Motor neuron (in vitro differentiated cells): ENCODE measurements at regions not wholly inside any gene's neighbourhood (a gene's known extent, or its start where the extent isn't known, plus 50 kb on each side); places are given as distances from the start of the nearest gene placed in this dataset.
"Not testable (repeated sequence)": the region's sequence is repeated elsewhere in the genome, so short reads cannot be mapped to it uniquely, and the experiment has no call there.

Experiments used
- ATAC-seq, 8 experiments: fragments of 200-7000 bp; cut with Tn5 transposase; replicated peaks in 6 of 8; 2 replicates each; pipeline ENCODE4 v1.8.0; 2021; ENCODE audit warnings: mild to moderate bottlenecking in 8 of 8, moderate library complexity in 8 of 8
- H3K27ac ChIP-seq, 2 donors: fragments of 250-450 bp; sonication (Bioruptor Pico); 2 replicates each; pipeline ENCODE4 v1.9.0; 2021; ENCODE audit warnings: antibody characterized with exemption in 2 of 2, mild to moderate bottlenecking in 2 of 2, moderate library complexity in 1 of 2
- H3K4me1 ChIP-seq, 2 donors: fragments of 250-450 bp; sonication (Bioruptor Pico); replicated peaks in 1 of 2; 2 replicates each; pipeline ENCODE4 v1.6.1; 2021; ENCODE audit warnings: antibody characterized with exemption in 2 of 2, mild to moderate bottlenecking in 2 of 2, moderate library complexity in 1 of 2
- H3K4me3 ChIP-seq, 5 donors: fragments of 250-450 bp; sonication (Bioruptor Pico); 2 replicates each; pipeline ENCODE4 v1.9.0; 2021; ENCODE audit warnings: antibody characterized with exemption in 5 of 5, mild to moderate bottlenecking in 5 of 5, moderate library complexity in 4 of 5
- WGBS, 10 experiments: fragments of 450-650 bp; shearing (Covaris generic); methylation state at CpG; one replicate each; pipeline ENCODE4 v1.0.0; 2022; 5-methylcytosine and 5-hydroxymethylcytosine counted together
- in situ Hi-C, 9 experiments: fragments of 400-800 bp; cut with MboI; loops; one replicate each; pipeline ENCODE4 v1.15.0; 2021; ENCODE audit warnings: low sequenced_read_pairs in 9 of 9, low pct_unique_long_range_greater_than_20kb in 2 of 9; ENCODE audit not compliant: unreplicated experiment in 9 of 9

DNA sequence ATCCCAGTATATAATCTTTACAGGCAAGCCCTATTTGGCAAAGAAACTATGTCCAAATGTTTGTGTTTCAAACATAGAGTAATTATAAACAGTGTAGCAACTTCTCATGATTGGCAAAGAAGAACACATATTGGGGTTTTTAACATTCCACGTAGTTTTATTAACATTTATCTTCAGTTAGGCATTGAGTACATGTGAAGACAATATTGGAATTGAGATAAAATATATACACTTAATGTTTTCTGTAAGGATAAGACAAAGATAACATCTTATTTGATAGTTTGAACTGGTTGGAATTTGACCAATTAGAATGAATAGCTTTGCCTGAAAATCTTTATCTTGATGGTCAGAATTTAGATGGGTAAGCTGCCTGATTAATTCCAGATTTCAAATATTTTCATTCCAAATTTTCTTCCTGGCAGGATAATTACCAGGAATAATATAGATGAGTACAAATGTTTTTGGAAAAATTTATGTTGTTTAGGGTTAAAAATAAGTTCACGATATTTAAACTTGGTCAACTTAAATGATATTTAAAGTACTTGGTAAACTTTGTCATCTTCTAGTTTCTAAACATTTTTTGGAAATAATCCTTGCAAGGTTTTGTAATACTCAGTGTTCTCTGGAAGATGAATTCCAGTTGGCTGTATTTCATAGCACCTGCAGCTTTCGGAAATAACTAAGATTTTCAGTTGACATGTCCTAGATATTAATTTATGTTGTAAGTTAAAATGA, 536.5 kb upstream of the SPRY2 start:
- H3K27ac ChIP-seq = no peak overlapping the region
- H3K4me3 ChIP-seq = no peak overlapping the region
- in situ Hi-C loops = no loop called here
- WGBS, 10 experiments = 4 to 100% (median 93%) methylated on average over 2 to 3 of the region's 3 CpGs
- ATAC-seq = no peak
- no peaks in the 10 kb centered on the region for H3K4me1 ChIP-seq

DNA sequence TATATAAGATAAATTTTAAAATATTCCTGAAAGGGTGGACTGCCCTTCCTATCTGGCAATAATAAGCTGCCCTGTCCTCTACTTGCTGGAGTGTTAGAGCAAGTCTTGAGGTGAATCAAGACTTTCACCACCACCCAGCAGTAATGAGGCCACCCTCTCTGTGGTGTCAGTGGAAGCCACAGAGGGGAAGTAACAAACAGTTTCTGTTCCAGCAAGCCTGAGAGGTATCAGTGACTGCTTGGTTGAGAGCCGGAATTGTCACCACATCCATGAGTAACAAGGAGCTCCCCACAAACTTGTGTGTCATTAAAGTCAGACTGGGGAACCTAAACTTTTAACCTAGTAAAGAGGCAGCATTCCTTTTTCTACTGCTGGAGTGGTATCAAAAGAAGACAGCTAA, 532.7 kb upstream of the SPRY2 start:
- 0 to 100% (median 71%) methylated on average over 1 of the region's 1 CpG; no CpG with 5 or more reads in 6 of the 10 experiments for WGBS, 10 experiments
- ATAC-seq = no peak

DNA sequence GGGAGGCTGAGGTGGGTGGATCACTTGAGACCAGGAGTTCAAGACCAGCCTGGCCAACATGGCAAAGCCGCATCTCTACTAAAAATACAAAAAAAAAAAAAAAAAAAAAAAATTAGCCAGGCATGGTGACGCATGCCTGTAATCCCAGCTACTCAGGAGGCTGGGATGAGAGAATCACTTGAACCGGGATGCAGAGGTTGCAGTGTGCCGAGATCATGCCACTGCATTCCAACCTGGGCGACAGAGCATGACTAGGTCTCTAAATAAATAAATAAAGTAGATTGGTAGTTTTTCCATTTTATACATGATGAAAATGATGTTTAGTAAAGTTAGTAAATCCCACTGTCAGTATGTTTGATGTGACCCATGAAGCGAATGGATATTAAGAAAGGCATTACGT, 531.0 kb upstream of the SPRY2 start:
- H3K4me3 ChIP-seq, in situ Hi-C loops, ATAC-seq, H3K4me1 ChIP-seq, H3K27ac ChIP-seq: not testable (repeated sequence)
- WGBS, 10 experiments = 17 to 100% (median 88%) methylated on average over 1 to 7 of the region's 7 CpGs; no CpG with 5 or more reads in 1 of the 10 experiments

More for the DNA sequence above, 532.7 kb upstream of the SPRY2 start:
- H3K27ac ChIP-seq = no peak overlapping the region
- no peaks in the 10 kb centered on the region for H3K4me1 ChIP-seq
- in situ Hi-C loops = no loop called here
- no peak overlapping the region for H3K4me3 ChIP-seq

DNA sequence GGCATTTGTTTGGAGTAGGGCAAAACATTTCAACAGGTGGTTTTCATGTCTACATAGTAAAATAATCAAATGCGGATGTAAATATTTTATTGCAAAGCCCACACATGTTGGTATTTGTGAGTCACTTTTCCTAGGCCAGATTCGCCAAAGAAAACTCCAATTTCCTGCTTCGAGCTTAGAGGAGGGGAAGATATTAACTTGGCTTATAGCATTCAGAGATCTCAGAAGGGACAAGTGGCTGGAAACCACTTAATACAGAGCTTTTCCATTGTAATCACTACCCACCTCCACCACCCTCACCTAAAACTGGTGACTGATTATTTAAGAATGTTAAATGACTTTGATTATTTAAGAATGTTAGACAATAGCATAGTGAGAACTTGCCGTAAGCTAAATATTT, 530.6 kb upstream of the SPRY2 start:
- H3K27ac ChIP-seq = no peak overlapping the region
- H3K4me1 ChIP-seq = no peaks in the 10 kb centered on the region
- H3K4me3 ChIP-seq = no peak overlapping the region
- WGBS, 10 experiments = 15 to 100% (median 91%) methylated on average over 1 to 4 of the region's 4 CpGs
- in situ Hi-C loops = no loop called here
- no peak for ATAC-seq

DNA sequence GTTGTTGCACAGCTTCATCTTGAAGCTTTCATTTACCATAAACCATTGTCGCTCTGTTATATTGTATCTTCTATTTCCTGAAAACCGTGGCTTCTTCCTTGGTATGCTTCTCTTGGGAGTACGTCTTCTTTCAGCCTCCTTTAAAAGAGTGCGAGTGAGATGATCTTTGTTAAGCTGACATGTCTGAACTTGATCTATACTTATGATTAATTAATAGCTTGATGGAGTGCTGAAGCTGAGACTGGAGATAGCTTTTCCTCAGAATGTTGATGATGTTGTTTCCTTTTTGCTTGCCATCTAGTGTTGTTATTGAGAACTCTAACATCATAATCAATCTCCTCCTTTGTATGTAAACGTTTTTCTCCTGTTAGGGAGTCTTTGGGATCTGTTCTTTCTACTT, 529.3 kb upstream of the SPRY2 start:
- Histone ChIP-seq H3K27ac (no peak overlapping the region), H3K4me1 (no peaks in the 10 kb centered on the region), H3K4me3 (no peak overlapping the region)
- WGBS, 10 experiments = 0 to 79% (median 51%) methylated on average over 2 to 5 of the region's 5 CpGs
- no peak for ATAC-seq
- in situ Hi-C loops = no loop called here

GRCh38 chr13:80866921-80867320, 526.0 kb upstream of the SPRY2 start:
- Histone ChIP-seq H3K4me1 (no peaks in the 10 kb centered on the region), H3K27ac (no peak overlapping the region), H3K4me3 (no peak overlapping the region)
- ATAC-seq = no peak
- in situ Hi-C loops = no loop called here
- 0 to 100% (median 87%) methylated on average over 2 to 3 of the region's 3 CpGs for WGBS, 10 experiments

DNA sequence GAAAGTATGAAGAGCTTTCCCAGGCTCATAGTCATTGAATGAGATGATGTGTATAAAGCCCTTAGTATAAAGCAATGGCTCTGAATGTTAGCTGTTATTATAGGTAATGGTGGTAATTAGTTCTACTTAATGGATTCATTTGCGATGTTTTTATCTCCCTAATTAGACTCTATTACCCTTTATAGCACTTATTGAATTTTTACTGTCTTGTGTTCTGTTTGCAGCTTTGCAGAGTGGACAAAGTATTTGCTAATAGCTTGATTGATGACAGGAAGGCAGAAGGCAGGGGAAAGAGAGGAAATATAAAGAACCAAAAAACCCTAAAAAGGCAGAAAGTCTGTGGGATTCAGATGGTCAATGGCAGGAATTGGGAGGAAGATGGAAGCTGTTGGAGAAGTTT, 524.4 kb upstream of the SPRY2 start:
- in situ Hi-C loops = no loop called here
- ATAC-seq = no peak
- Histone ChIP-seq H3K27ac (no peak overlapping the region), H3K4me3 (no peak overlapping the region), H3K4me1 (no peaks in the 10 kb centered on the region)
- 0 to 100% (median 38%) methylated on average over 1 of the region's 1 CpG; no CpG with 5 or more reads in 3 of the 10 experiments for WGBS, 10 experiments

DNA sequence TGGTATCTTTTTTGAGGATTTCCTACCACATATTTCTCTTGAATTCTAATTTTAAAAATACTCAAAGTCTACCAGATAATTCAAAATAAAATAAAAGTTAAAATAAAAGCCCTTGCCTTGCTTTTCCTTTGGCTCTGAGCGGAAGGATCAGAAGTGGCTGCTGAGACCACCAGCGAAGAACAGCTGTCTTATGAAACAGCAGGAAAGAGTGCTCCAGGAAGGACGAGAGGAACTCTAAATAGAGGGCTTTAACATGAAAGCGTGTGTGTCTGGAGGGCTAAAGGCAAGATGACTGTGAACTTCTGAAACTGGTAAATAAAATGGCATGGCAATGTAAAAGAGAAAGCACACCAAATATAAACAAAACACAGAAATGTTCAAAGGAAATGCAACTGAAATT, 521.5 kb upstream of the SPRY2 start:
- 28 to 86% (median 50%) methylated on average over 2 to 4 of the region's 4 CpGs for WGBS, 10 experiments
- no peaks in the 10 kb centered on the region for H3K4me1 ChIP-seq
- in situ Hi-C loops = no loop called here

DNA sequence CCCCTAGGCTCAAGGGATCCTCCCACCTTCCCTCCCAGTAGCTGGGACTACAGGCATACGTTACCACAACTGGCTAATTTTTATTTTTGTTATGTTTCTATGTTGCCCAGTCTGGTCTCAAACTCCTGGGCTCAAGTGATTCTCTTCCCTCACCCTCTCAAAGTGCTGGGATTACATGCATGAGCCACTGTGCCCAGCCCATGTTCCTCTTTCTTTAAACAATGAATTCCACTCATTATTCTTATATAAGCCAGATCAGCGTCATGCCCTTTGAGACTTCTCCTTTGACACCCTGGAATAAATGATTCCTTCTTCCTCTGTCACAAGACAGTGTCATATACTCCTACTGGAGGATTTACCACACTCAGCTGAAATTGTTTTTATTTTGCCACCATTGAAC, 519.9 kb upstream of the SPRY2 start:
- Histone ChIP-seq H3K27ac (no peak overlapping the region), H3K4me3 (no peak overlapping the region), H3K4me1 (no peaks in the 10 kb centered on the region)
- in situ Hi-C loops = no loop called here
- WGBS, 10 experiments = 0 to 100% (median 83%) methylated on average over 1 to 2 of the region's 2 CpGs; no CpG with 5 or more reads in 1 of the 10 experiments
- no peak for ATAC-seq

More for the DNA sequence above, 521.5 kb upstream of the SPRY2 start:
- H3K4me3 ChIP-seq = no peak overlapping the region
- ATAC-seq = no peak
- no peak overlapping the region for H3K27ac ChIP-seq

DNA sequence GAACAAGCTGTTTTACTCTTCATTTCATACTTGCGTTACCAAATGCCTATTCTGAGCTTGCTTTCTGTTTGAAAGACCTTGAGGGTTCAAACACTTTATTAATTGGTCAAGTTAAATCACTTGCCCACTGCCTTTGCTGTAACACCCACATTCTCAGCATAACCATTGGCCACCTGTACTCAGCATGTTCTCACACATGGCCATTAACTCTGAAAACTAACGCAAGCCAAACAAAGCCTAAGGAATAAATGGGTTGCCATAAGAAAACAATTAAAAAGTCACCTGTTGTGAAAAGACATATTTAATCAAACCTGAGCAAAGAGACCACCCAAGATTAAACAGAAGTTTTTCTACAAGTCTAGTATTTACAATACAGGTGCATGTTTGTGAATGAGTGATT, 517.2 kb upstream of the SPRY2 start:
- no peak for ATAC-seq
- in situ Hi-C loops = no loop called here
- WGBS, 10 experiments = 0 to 80% (median 56%) methylated on average over 1 to 2 of the region's 2 CpGs
- no peak overlapping the region for H3K27ac ChIP-seq
- no peaks in the 10 kb centered on the region for H3K4me1 ChIP-seq
- no peak overlapping the region for H3K4me3 ChIP-seq

GRCh38 chr13:80857321-80857720, 516.4 kb upstream of the SPRY2 start:
- no peak overlapping the region for H3K27ac ChIP-seq
- H3K4me1 ChIP-seq = no peaks in the 10 kb centered on the region
- ATAC-seq = no peak
- in situ Hi-C loops = no loop called here
- no peak overlapping the region for H3K4me3 ChIP-seq

DNA sequence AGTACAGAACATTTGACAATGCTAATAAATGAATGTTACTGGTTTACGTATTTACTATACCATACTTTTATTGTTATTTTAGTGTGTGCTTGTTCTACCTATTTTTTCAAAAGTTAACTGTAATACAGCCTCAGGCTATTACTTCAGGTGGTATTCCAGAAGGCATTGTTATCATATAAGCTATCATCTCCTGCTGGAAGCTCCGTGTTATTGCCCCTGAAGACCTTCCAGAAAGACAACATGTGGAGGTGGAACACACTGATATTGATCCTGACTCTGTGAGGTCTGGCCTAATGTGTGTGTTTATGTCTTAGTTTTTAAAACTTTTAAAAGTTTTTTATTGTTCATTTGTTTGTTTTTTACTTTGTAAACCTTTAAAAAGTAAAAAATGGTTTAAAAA, 509.8 kb upstream of the SPRY2 start:
- 21 to 96% (median 75%) methylated on average over 1 to 2 of the region's 2 CpGs; no CpG with 5 or more reads in 1 of the 10 experiments for WGBS, 10 experiments
- H3K4me1 ChIP-seq = no peaks in the 10 kb centered on the region
- no peak overlapping the region for H3K4me3 ChIP-seq
- ATAC-seq = no peak
- H3K27ac ChIP-seq = no peak overlapping the region
- in situ Hi-C loops = no loop called here

- in situ Hi-C loops = no loop called here
- Histone ChIP-seq H3K27ac (no peak overlapping the region), H3K4me3 (no peak overlapping the region), H3K4me1 (no peaks in the 10 kb centered on the region)
- 0 to 100% (median 73%) methylated on average over 1 of the region's 1 CpG; no CpG with 5 or more reads in 2 of the 10 experiments for WGBS, 10 experiments
- ATAC-seq = no peak
These were observed 503.2 kb upstream of the SPRY2 start for GRCh38 chr13:80844164-80844563.

GRCh38 chr13:80841414-80841813, 500.5 kb upstream of the SPRY2 start:
- ATAC-seq = no peak
- in situ Hi-C loops = no loop called here
- Histone ChIP-seq H3K4me3 (no peak overlapping the region), H3K27ac (no peak overlapping the region), H3K4me1 (no peaks in the 10 kb centered on the region)
- 0 to 100% (median 82%) methylated on average over 1 of the region's 1 CpG; no CpG with 5 or more reads in 2 of the 10 experiments for WGBS, 10 experiments
